HCT116 (cell line): ENCODE measurements at regions not wholly inside any gene's neighbourhood (a gene's known extent, or its start where the extent isn't known, plus 50 kb on each side); places are given as distances from the start of the nearest gene placed in this dataset.

Experiments
- ATAC-seq: fragments of 200-7000 bp; cut with Tn5 transposase; 2 replicates; pipeline ENCODE4 v1.9.1; 2020; ENCODE audit warnings: mild to moderate bottlenecking, moderate library complexity
- BruUV-seq: library from RNA; stranded (reverse); fragments of 400-500 nt; replicated peaks from 2 replicates; lab custom pipeline; 2021; lab: Mats Ljungman, UMichigan
- CTCF ChIA-PET: fragments of 300-600 bp; sonication (Branson Sonifier 250); formaldehyde crosslinking; loops from one replicate; lab custom pipeline; 2021; ENCODE audit warnings: antibody characterized with exemption; lab: Charles Lee
- POLR2A ChIA-PET: fragments of 300-600, 350-600 bp; sonication (Branson Sonifier 250); formaldehyde crosslinking; loops from one replicate; lab custom pipeline; 2021; ENCODE audit warnings: antibody characterized with exemption; lab: Charles Lee
- RAD21 ChIA-PET, 2 experiments: fragments of 300-600 bp; sonication (Branson Sonifier 250); formaldehyde crosslinking; loops; one replicate each; lab custom pipeline; 2023; ENCODE audit warnings: low total read pairs in 2 of 2; ENCODE audit not compliant: uncharacterized antibody in 2 of 2, unreplicated experiment in 2 of 2, low non-redundant PET in 1 of 2; lab: Charles Lee
- DNase-seq: peaks from one replicate; pipeline ENCODE4 v3.0.0-alpha.2; 2010; ENCODE audit warnings: low read depth, low spot score
- H2AFZ ChIP-seq: fragments of 200-600 bp; shearing (Covaris generic), sonication (generic); 2 replicates; pipeline ENCODE4 v1.6.1; 2017; ENCODE audit warnings: low read depth, mixed run types, mixed read lengths, antibody characterized with exemption, low read length; ENCODE audit not compliant: poor library complexity, severe bottlenecking
- H3K27ac ChIP-seq: 2 replicates; pipeline ENCODE4 v1.5.1; 2012; ENCODE audit warnings: low read depth, low read length
- H3K27me3 ChIP-seq: fragments of 200-600 bp; sonication (generic); 2 replicates; pipeline ENCODE4 v1.6.1; 2016; ENCODE audit warnings: mixed run types, low read length, mixed read lengths; ENCODE audit not compliant: insufficient read depth
- H3K36me3 ChIP-seq, 2 experiments: fragments of 200-500 bp in 1 of 2; fragments of 200-600 bp in 1 of 2; sonication (Bioruptor generic) in 1 of 2; sonication (generic) in 1 of 2; 2 replicates each; pipeline versions ENCODE4 v1.5.1 to v1.6.1; 2014 to 2016; ENCODE audit warnings: low read length in 2 of 2, inconsistent platforms in 1 of 2, mixed read lengths in 1 of 2, mixed run types in 1 of 2; ENCODE audit not compliant: insufficient read depth in 2 of 2, control insufficient read depth in 1 of 2
- H3K4me1 ChIP-seq, 2 experiments: fragments of 200-600 bp in 1 of 2; sonication (generic) in 1 of 2; 2 replicates each; pipeline versions ENCODE4 v1.5.1 to v1.6.1; 2012 to 2017; ENCODE audit warnings: low read length in 2 of 2, inconsistent platforms in 1 of 2, mild to moderate bottlenecking in 1 of 2, mixed read lengths in 1 of 2, mixed run types in 1 of 2, moderate library complexity in 1 of 2; ENCODE audit not compliant: insufficient read depth in 2 of 2, control insufficient read depth in 1 of 2
- H3K4me2 ChIP-seq: fragments of 200-600 bp; sonication (generic); 2 replicates; pipeline ENCODE4 v1.6.1; 2017; ENCODE audit warnings: mixed run types, low read length, mixed read lengths
- H3K4me3 ChIP-seq, 2 experiments: fragments of 200-600 bp in 1 of 2; sonication (generic) in 1 of 2; replicated peaks in 1 of 2; 2 replicates each; pipeline ENCODE4 v1.5.1; 2011 to 2016; ENCODE audit warnings: low read length in 2 of 2, control low read depth in 1 of 2, low read depth in 1 of 2, mild to moderate bottlenecking in 1 of 2, mixed read lengths in 1 of 2, mixed run types in 1 of 2
- H3K79me2 ChIP-seq: fragments of 200-600 bp; sonication (generic); 2 replicates; pipeline ENCODE4 v1.6.1; 2017; ENCODE audit warnings: mild to moderate bottlenecking, mixed run types, low read length, moderate library complexity, mixed read lengths; ENCODE audit not compliant: insufficient read depth
- H3K9ac ChIP-seq: fragments of 200-600 bp; sonication (generic); 2 replicates; pipeline ENCODE4 v1.6.1; 2016; ENCODE audit warnings: low read length, mixed read lengths
- H3K9me2 ChIP-seq: fragments of 200-600 bp; sonication (generic), shearing (Covaris generic); 2 replicates; pipeline ENCODE4 v1.6.1; 2017; ENCODE audit warnings: mixed run types, mild to moderate bottlenecking, moderate library complexity; ENCODE audit not compliant: insufficient read depth
- H3K9me3 ChIP-seq, 2 experiments: fragments of 200-500 bp in 1 of 2; fragments of 200-600 bp in 1 of 2; sonication (Bioruptor generic) in 1 of 2; sonication (generic) in 1 of 2; 2 replicates each; pipeline ENCODE4 v1.6.1; 2014 to 2017; ENCODE audit warnings: low read length in 2 of 2, mixed read lengths in 2 of 2, inconsistent platforms in 1 of 2, low read depth in 1 of 2, mild to moderate bottlenecking in 1 of 2, mixed run types in 1 of 2, moderate library complexity in 1 of 2; ENCODE audit not compliant: control insufficient read depth in 1 of 2, insufficient read depth in 1 of 2
- H4K20me1 ChIP-seq: fragments of 200-600 bp; sonication (generic), shearing (Covaris generic); 2 replicates; pipeline ENCODE4 v1.6.1; 2017; ENCODE audit warnings: mixed run types, mild to moderate bottlenecking, moderate library complexity; ENCODE audit not compliant: insufficient read depth
- CBX3 ChIP-seq: IDR thresholded peaks from 2 replicates; pipeline ENCODE4 v1.6.1; 2012; ENCODE audit warnings: low read depth
- CEBPB ChIP-seq: IDR thresholded peaks from 2 replicates; pipeline ENCODE4 v1.6.1; 2012; ENCODE audit warnings: low read depth
- EZH2phosphoT487 ChIP-seq: fragments of 200-600 bp; IDR thresholded peaks from 2 replicates; pipeline ENCODE4 v1.6.1; 2018; ENCODE audit warnings: antibody characterized with exemption, borderline replicate concordance
- POLR2AphosphoS5 ChIP-seq: IDR thresholded peaks from 2 replicates; pipeline ENCODE4 v1.6.1; 2011; ENCODE audit warnings: mild to moderate bottlenecking, low read depth, low read length, moderate library complexity
- REST ChIP-seq: IDR thresholded peaks from 2 replicates; pipeline ENCODE4 v1.6.1; 2012; ENCODE audit warnings: low read depth
- SP1 ChIP-seq: IDR thresholded peaks from 2 replicates; pipeline ENCODE4 v1.6.1; 2012; ENCODE audit warnings: low read depth
- ZFX ChIP-seq: fragments of 450-650 bp; IDR thresholded peaks from 2 replicates; pipeline ENCODE4 v1.6.1; 2017
- intact Hi-C: fragments of 100-400 bp; cut with micrococcal nuclease; formaldehyde crosslinking; loops from 2 replicates; pipeline ENCODE4 v1.10.0; 2022

- TF ChIP-seq ZFX: no peak
- no peak for TF ChIP-seq CBX3
- TF ChIP-seq CEBPB: no peak
- TF ChIP-seq SP1: no peak
Observed at GRCh38 chr9:92190536-92190790, 75.2 kb upstream of the SPTLC1 start (continued).

GRCh38 chr9:92189782-92190535 is 74.7 kb upstream of the SPTLC1 start:
- no peak overlapping the region for H3K27ac ChIP-seq
- H3K4me3 ChIP-seq: no peak overlapping the region
- ChIA-PET POLR2A (no interaction called here), CTCF (no interaction called here), RAD21 (no interaction called here)
- TF ChIP-seq POLR2AphosphoS5: no peak
- TF ChIP-seq EZH2phosphoT487: no peak
- TF ChIP-seq REST: no peak
- H3K9ac ChIP-seq: no peak overlapping the region
- no TSS peak for BruUV-seq
- H3K79me2 ChIP-seq: no peaks in the 10 kb centered on the region
- intact Hi-C loops: no loop called here
- ATAC-seq (no peak), DNase-seq (no peak)
- H3K27me3 ChIP-seq: no peaks in the 10 kb centered on the region
- H3K4me2 ChIP-seq: no peak overlapping the region
- no peaks in the 10 kb centered on the region for H3K36me3 ChIP-seq
- no peaks in the 10 kb centered on the region for H3K9me3 ChIP-seq
- no peaks in the 10 kb centered on the region for H3K4me1 ChIP-seq
- H4K20me1 ChIP-seq: no peaks in the 10 kb centered on the region
- no peak overlapping the region for H2AFZ ChIP-seq
- 0 out of 2 replicates have a peak, but pooled peaks cover 3% of the 10 kb centered on the region for H3K9me2 ChIP-seq
